ENCODE measurements at regions not wholly inside any gene's neighbourhood (a gene's known extent, or its start where the extent isn't known, plus 50 kb on each side); places are given as distances from the start of the nearest gene placed in this dataset.

GRCh38 chr2:104654811-104655210, 199.1 kb upstream of the POU3F3 start:
- 83% methylated on average over 4 of the region's 4 CpGs for WGBS (ENCODE audit: low lambda C conversion rate, missing lambda C conversion rate)
- Histone ChIP-seq H3K27me3 (peaks cover 39% of the 10 kb centered on the region), H3K9me3 (ENCODE audit: low read depth) (no peaks in the 10 kb centered on the region), H3K36me3 (replicated peaks; ENCODE audit: insufficient read depth, low read depth) (no peaks in the 10 kb centered on the region), H4K20me1 (ENCODE audit: insufficient read depth, poor library complexity, severe bottlenecking) (no peaks in the 10 kb centered on the region), H3K27ac (no peak overlapping the region), H3K9me2 (replicated peaks; ENCODE audit: insufficient read depth) (no peaks in the 10 kb centered on the region), H3K4me3 (no peak overlapping the region), H3K79me2 (no peaks in the 10 kb centered on the region), H3K4me2 (no peak overlapping the region), H3K4me1 (ENCODE audit: insufficient read depth) (peaks cover 14% of the 10 kb centered on the region), H2AFZ (no peak overlapping the region)
- TF ChIP-seq CTCF (IDR thresholded peaks at IDR 0.05; ENCODE audit: poor library complexity) (no peak), EZH2phosphoT487 (IDR thresholded peaks at IDR 0.05; ENCODE audit: low read depth, severe bottlenecking, unreplicated experiment) (no peak), EZH2 (IDR thresholded peaks at IDR 0.05; ENCODE audit: borderline replicate concordance) (no peak)
- DNase-seq (ENCODE audit: low spot score), result no peak

- Histone ChIP-seq H3K27me3 (peaks cover 55% of the 10 kb centered on the region), H3K79me2 (no peaks in the 10 kb centered on the region), H3K4me1 (ENCODE audit: insufficient read depth) (peaks cover 14% of the 10 kb centered on the region), H3K9me2 (replicated peaks; ENCODE audit: insufficient read depth) (no peaks in the 10 kb centered on the region), H3K4me3 (no peak overlapping the region), H4K20me1 (ENCODE audit: insufficient read depth, poor library complexity, severe bottlenecking) (no peaks in the 10 kb centered on the region), H3K36me3 (replicated peaks; ENCODE audit: insufficient read depth, low read depth) (no peaks in the 10 kb centered on the region), H3K27ac (no peak overlapping the region), H3K9me3 (ENCODE audit: low read depth) (no peaks in the 10 kb centered on the region), H3K4me2 (no peak overlapping the region), H2AFZ (no peak overlapping the region)
- TF ChIP-seq EZH2 (IDR thresholded peaks at IDR 0.05; ENCODE audit: borderline replicate concordance) (no peak), EZH2phosphoT487 (IDR thresholded peaks at IDR 0.05; ENCODE audit: low read depth, severe bottlenecking, unreplicated experiment) (no peak), CTCF (IDR thresholded peaks at IDR 0.05; ENCODE audit: poor library complexity) (no peak)
- no peak for DNase-seq (ENCODE audit: low spot score)
- 62% methylated on average over 18 of the region's 20 CpGs for WGBS (ENCODE audit: low lambda C conversion rate, missing lambda C conversion rate)
Observed at GRCh38 chr2:104656571-104657163, 197.2 kb upstream of the POU3F3 start.

- peak; percentile 33 for DNase-seq (ENCODE audit: low spot score)
- Histone ChIP-seq H3K4me1 (ENCODE audit: insufficient read depth) (peaks cover 14% of the 10 kb centered on the region), H3K4me2 (peak overlapping the region; percentile 82), H4K20me1 (ENCODE audit: insufficient read depth, poor library complexity, severe bottlenecking) (no peaks in the 10 kb centered on the region), H3K36me3 (replicated peaks; ENCODE audit: insufficient read depth, low read depth) (no peaks in the 10 kb centered on the region), H2AFZ (peak overlapping the region; percentile 38), H3K79me2 (no peaks in the 10 kb centered on the region), H3K27ac (no peak overlapping the region), H3K9me2 (replicated peaks; ENCODE audit: insufficient read depth) (no peaks in the 10 kb centered on the region), H3K4me3 (no peak overlapping the region), H3K27me3 (peaks cover 63% of the 10 kb centered on the region), H3K9me3 (ENCODE audit: low read depth) (no peaks in the 10 kb centered on the region)
- 48% methylated on average over 19 of the region's 19 CpGs for WGBS (ENCODE audit: low lambda C conversion rate, missing lambda C conversion rate)
- TF ChIP-seq CTCF (IDR thresholded peaks at IDR 0.05; ENCODE audit: poor library complexity) (no peak), EZH2phosphoT487 (IDR thresholded peaks at IDR 0.05; ENCODE audit: low read depth, severe bottlenecking, unreplicated experiment) (no peak), EZH2 (IDR thresholded peaks at IDR 0.05; ENCODE audit: borderline replicate concordance) (no peak)
Observed at GRCh38 chr2:104658144-104658835, 195.6 kb upstream of the POU3F3 start.
